ENCODE measurements at regions not wholly inside any gene's neighbourhood (a gene's known extent, or its start where the extent isn't known, plus 50 kb on each side); places are given as distances from the start of the nearest gene placed in this dataset.
"Not testable (repeated sequence)": the region's sequence is repeated elsewhere in the genome, so short reads cannot be mapped to it uniquely, and the experiment has no call there.

GRCh38 chr19:23984911-23985310 is 70.2 kb downstream of the ZNF726 start:
- H3K4me3 ChIP-seq (ENCODE audit: low read depth, low read length); CTCF ChIA-PET; DNase-seq (ENCODE audit: low read depth, low spot score); POLR2A ChIA-PET: not testable (repeated sequence)

- ChIA-PET POLR2A (no interaction called here), CTCF (no interaction called here)
- DNase-seq (ENCODE audit: low read depth, low spot score), result no peak
- no peak overlapping the region for H3K4me3 ChIP-seq (ENCODE audit: low read depth, low read length)
- TF ChIP-seq CTCF (IDR thresholded peaks at IDR 0.05; ENCODE audit: insufficient read depth, low read length, missing control alignments), result no peak
Observed at GRCh38 chr19:23986623-23987022, 71.9 kb downstream of the ZNF726 start.

- no peak for TF ChIP-seq CTCF (IDR thresholded peaks at IDR 0.05; ENCODE audit: insufficient read depth, low read length, missing control alignments)
- ChIA-PET CTCF (no interaction called here), POLR2A (no interaction called here)
- DNase-seq (ENCODE audit: low read depth, low spot score), result no peak
- H3K4me3 ChIP-seq (ENCODE audit: low read depth, low read length), result no peak overlapping the region
Observed at GRCh38 chr19:23991170-23991569, 76.5 kb downstream of the ZNF726 start.

- no peak overlapping the region for H3K4me3 ChIP-seq (ENCODE audit: low read depth, low read length)
- no peak for DNase-seq (ENCODE audit: low read depth, low spot score)
- TF ChIP-seq CTCF (IDR thresholded peaks at IDR 0.05; ENCODE audit: insufficient read depth, low read length, missing control alignments), result no peak
- ChIA-PET CTCF (no interaction called here), POLR2A (no interaction called here)
Observed at GRCh38 chr19:23992348-23992747, 77.7 kb downstream of the ZNF726 start.

- POLR2A ChIA-PET, result no interaction called here
- no peak overlapping the region for H3K4me3 ChIP-seq (ENCODE audit: low read depth, low read length)
- no peak for TF ChIP-seq CTCF (IDR thresholded peaks at IDR 0.05; ENCODE audit: insufficient read depth, low read length, missing control alignments)
- CTCF ChIA-PET, result no interaction called here
- no peak for DNase-seq (ENCODE audit: low read depth, low spot score)
Observed at GRCh38 chr19:23993440-23993839, 78.8 kb downstream of the ZNF726 start.

- TF ChIP-seq CTCF (IDR thresholded peaks at IDR 0.05; ENCODE audit: insufficient read depth, low read length, missing control alignments), result no peak
- CTCF ChIA-PET, result interaction anchor here (0.6 kb wide), 1 partner anchor 264 kb away, joined by 4 read pairs; no protein-coding TSS in a partner anchor
- POLR2A ChIA-PET, result no interaction called here
- no peak overlapping the region for H3K4me3 ChIP-seq (ENCODE audit: low read depth, low read length)
- no peak for DNase-seq (ENCODE audit: low read depth, low spot score)
Observed at GRCh38 chr19:23996549-23996948, 81.9 kb downstream of the ZNF726 start.

- no peak for TF ChIP-seq CTCF (IDR thresholded peaks at IDR 0.05; ENCODE audit: insufficient read depth, low read length, missing control alignments)
- CTCF ChIA-PET, result no interaction called here
- DNase-seq (ENCODE audit: low read depth, low spot score), result no peak
- no peak overlapping the region for H3K4me3 ChIP-seq (ENCODE audit: low read depth, low read length)
- POLR2A ChIA-PET, result no interaction called here
Observed at GRCh38 chr19:23998568-23998967, 83.9 kb downstream of the ZNF726 start.
